Vagina (tissue), 2 donors: ENCODE measurements at regions not wholly inside any gene's neighbourhood (a gene's known extent, or its start where the extent isn't known, plus 50 kb on each side); places are given as distances from the start of the nearest gene placed in this dataset.

Source experiments
- POLR2A ChIP-seq, 2 donors: fragments of 450-650 bp; IDR thresholded peaks; one replicate each; pipeline ENCODE4 v1.6.1; 2017; ENCODE audit warnings: antibody characterized with exemption in 2 of 2, mild to moderate bottlenecking in 2 of 2, moderate library complexity in 2 of 2
- TF ChIP-seq, protein P1 (sequence below), 3 experiments: fragments of 450-650 bp in 2 of 3; fragments of 200-600 bp in 1 of 3; sonication (generic) in 1 of 3; IDR thresholded peaks; one replicate each; pipeline ENCODE4 v1.5.1; 2017 to 2019; ENCODE audit warnings: antibody characterized with exemption in 3 of 3, mild to moderate bottlenecking in 2 of 3, moderate library complexity in 2 of 3

DNA sequence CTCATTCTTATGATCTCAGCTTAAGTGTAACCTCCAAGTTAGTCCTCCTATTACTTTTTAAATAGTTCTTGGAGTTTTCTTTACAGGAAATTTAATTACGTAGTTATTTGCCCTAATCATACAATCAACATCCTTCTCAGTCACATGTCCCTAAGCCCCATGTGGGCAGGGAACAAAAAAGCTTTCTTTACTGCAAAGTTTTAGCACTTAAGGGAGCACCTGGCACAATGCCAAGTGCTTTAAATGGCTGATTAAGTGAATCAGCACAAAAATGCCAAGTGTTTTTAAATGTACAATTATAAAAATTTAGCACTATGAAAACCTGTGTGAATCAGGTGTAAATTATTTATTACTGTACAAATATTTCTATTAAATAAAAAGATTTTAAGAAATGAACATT is 445.3 kb downstream of the C3orf38 start:
- TF ChIP-seq, protein P1, sequence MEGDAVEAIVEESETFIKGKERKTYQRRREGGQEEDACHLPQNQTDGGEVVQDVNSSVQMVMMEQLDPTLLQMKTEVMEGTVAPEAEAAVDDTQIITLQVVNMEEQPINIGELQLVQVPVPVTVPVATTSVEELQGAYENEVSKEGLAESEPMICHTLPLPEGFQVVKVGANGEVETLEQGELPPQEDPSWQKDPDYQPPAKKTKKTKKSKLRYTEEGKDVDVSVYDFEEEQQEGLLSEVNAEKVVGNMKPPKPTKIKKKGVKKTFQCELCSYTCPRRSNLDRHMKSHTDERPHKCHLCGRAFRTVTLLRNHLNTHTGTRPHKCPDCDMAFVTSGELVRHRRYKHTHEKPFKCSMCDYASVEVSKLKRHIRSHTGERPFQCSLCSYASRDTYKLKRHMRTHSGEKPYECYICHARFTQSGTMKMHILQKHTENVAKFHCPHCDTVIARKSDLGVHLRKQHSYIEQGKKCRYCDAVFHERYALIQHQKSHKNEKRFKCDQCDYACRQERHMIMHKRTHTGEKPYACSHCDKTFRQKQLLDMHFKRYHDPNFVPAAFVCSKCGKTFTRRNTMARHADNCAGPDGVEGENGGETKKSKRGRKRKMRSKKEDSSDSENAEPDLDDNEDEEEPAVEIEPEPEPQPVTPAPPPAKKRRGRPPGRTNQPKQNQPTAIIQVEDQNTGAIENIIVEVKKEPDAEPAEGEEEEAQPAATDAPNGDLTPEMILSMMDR (IDR thresholded peaks at IDR 0.05), result no peak
- no peak for TF ChIP-seq POLR2A (IDR thresholded peaks at IDR 0.05)
